GM21825 (cell line): ENCODE measurements at regions not wholly inside any gene's neighbourhood (a gene's known extent, or its start where the extent isn't known, plus 50 kb on each side); places are given as distances from the start of the nearest gene placed in this dataset.

Experiments used
- ATAC-seq: cut with Tn5 transposase; IDR thresholded peaks from one replicate; pipeline ENCODE4 v1.9.1; 2021; ENCODE audit warnings: mild to moderate bottlenecking, moderate library complexity; ENCODE audit not compliant: unreplicated experiment

DNA sequence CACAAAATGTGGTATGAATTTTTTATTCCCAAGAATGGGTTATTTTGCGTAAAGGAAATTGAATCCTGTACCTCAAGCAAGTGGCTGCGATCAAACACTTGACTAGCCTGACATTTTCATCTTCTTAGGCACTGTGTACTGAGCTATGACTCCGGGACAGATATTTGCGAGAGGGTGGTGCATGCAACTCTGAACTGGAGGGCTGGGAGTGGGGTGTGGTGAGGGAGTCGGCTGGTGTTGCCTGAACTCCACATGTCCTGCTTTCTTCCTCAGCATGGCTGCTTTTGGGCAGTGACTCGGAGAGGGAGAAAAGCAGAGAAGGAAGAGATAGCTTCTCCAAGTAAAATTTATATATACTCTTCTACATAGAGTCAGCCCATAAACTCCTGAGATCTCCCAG lies 68.5 kb upstream of the GATB start:
- no peak for ATAC-seq

DNA sequence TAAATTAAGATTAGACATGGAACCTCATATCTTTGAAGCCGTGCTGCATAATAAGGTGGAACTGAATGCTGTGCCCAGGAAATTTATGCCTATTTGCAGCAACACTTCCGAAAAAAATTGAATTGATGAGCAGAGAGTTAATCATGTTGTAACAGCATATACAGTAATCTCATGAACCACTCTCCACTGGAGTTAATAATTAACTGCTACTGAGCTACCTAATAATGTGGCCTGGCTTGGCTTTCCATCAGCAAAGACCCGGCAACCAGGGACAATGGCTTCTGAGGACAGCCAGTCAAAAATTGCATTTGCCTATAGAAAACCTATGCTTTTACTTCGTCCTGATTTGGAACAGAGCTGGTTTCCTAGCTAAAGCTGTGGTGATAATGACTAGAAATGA lies 63.8 kb upstream of the GATB start:
- ATAC-seq, result no peak

- no peak for ATAC-seq
Observed at GRCh38 chr4:151822331-151822730, 61.5 kb upstream of the GATB start.

DNA sequence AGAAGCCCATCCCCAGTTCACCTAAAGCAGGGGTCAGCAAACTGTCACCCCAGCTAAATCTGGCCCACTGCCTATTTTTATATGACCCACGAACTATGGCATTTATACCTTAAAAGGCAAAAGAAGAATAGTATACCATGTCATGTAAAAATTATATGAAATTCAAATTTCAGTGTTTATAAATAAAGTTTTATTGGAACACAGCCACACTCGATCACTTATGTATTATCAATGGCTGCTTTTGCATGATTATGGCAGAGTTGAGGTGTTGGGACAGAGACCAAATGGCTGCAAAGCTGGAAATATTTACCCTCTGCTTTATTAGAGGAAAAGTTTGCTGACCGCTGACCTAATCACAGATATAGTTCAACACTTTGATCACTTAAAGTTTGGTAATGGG lies 59.2 kb upstream of the GATB start:
- ATAC-seq, result no peak

- no peak for ATAC-seq
Observed at GRCh38 chr4:151811403-151811802, 50.6 kb upstream of the GATB start.
